HG03280 (cell line): ENCODE measurements at regions not wholly inside any gene's neighbourhood (a gene's known extent, or its start where the extent isn't known, plus 50 kb on each side); places are given as distances from the start of the nearest gene placed in this dataset.

ENCODE experiments used
- ATAC-seq: cut with Tn5 transposase; IDR thresholded peaks from one replicate; pipeline ENCODE4 v1.9.1; 2021; ENCODE audit warnings: mild to moderate bottlenecking, moderate library complexity; ENCODE audit not compliant: unreplicated experiment

- no peak for ATAC-seq
These were observed 77.6 kb upstream of the FMN2 start for GRCh38 chr1:240014051-240014450.

GRCh38 chr1:240018617-240019016 lies 73.1 kb upstream of the FMN2 start:
- no peak for ATAC-seq

GRCh38 chr1:240019524-240019923 lies 72.2 kb upstream of the FMN2 start:
- ATAC-seq = no peak

- ATAC-seq = no peak
These were observed 70.8 kb upstream of the FMN2 start for GRCh38 chr1:240020871-240021270.

GRCh38 chr1:240021709-240022108 lies 70.0 kb upstream of the FMN2 start:
- ATAC-seq = no peak

- no peak for ATAC-seq
These were observed 64.6 kb upstream of the FMN2 start for GRCh38 chr1:240027059-240027462.

- ATAC-seq = no peak
These were observed 62.3 kb upstream of the FMN2 start for GRCh38 chr1:240029418-240029817.

- no peak for ATAC-seq
These were observed 61.4 kb upstream of the FMN2 start for GRCh38 chr1:240030236-240030635.

GRCh38 chr1:240031009-240031408 lies 60.7 kb upstream of the FMN2 start:
- no peak for ATAC-seq

GRCh38 chr1:240031414-240031813 lies 60.3 kb upstream of the FMN2 start:
- ATAC-seq = no peak

- no peak for ATAC-seq
These were observed 58.3 kb upstream of the FMN2 start for GRCh38 chr1:240033406-240033805.

- ATAC-seq = no peak
These were observed 55.2 kb upstream of the FMN2 start for GRCh38 chr1:240036526-240036925.
